ENCODE measurements at regions not wholly inside any gene's neighbourhood (a gene's known extent, or its start where the extent isn't known, plus 50 kb on each side); places are given as distances from the start of the nearest gene placed in this dataset.

DNA sequence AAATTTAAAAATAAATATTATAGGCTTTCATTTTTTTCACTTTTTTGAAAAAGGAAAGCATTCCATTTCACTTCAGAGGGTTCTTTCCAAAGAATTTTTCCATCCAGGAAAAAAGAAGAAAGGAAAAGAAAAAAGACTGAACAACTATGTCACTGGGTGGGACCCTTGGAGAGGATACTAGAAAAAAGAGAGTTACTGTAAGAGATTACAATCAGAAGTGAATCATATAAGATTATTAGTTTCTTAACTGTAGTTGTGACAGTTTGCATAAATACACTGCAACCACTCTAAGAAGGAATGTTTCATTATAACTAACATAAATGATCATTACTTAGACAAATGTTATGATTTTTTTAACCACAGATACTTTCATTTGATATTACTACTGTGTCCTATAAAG, 87.8 kb downstream of the KLF12 start:
- H3F3A ChIP-seq (ENCODE audit: insufficient read depth, low read length, poor library complexity, severe bottlenecking): no peaks in the 10 kb centered on the region
- H4K20me1 ChIP-seq (ENCODE audit: insufficient read depth): no peaks in the 10 kb centered on the region
- H3K27me3 ChIP-seq (ENCODE audit: insufficient read depth, low read depth, low read length): no peaks in the 10 kb centered on the region
- no peaks in the 10 kb centered on the region for H3K36me3 ChIP-seq (ENCODE audit: insufficient read depth, low read length)
- no peak overlapping the region for H3K4me3 ChIP-seq (ENCODE audit: low read length)
- H2AFZ ChIP-seq (ENCODE audit: low read depth, low read length): no peak overlapping the region
- H3K9me2 ChIP-seq (ENCODE audit: insufficient read depth, low read length): no peaks in the 10 kb centered on the region
- H3K79me2 ChIP-seq (replicated peaks; ENCODE audit: insufficient read depth, low read length): peaks cover 57% of the 10 kb centered on the region
- no peak overlapping the region for H3K27ac ChIP-seq (ENCODE audit: low read length)
- H3K4me2 ChIP-seq (ENCODE audit: low read length): no peak overlapping the region
- no peak overlapping the region for H3K9ac ChIP-seq (ENCODE audit: low read length)
- H3K9me3 ChIP-seq (ENCODE audit: low read length): no peaks in the 10 kb centered on the region
- TF ChIP-seq TAF1 (IDR thresholded peaks at IDR 0.05; ENCODE audit: low read depth) (no peak), EZH2 (IDR thresholded peaks at IDR 0.05; ENCODE audit: borderline replicate concordance, insufficient read depth, low read length, poor library complexity, severe bottlenecking) (no peak), POLR2AphosphoS5 (IDR thresholded peaks at IDR 0.05) (no peak), RAD21 (conservative IDR thresholded peaks at IDR 0.05) (no peak), EP300 (conservative IDR thresholded peaks at IDR 0.05; ENCODE audit: poor library complexity, severe bottlenecking) (no peak), MXI1 (conservative IDR thresholded peaks at IDR 0.05; ENCODE audit: poor library complexity, severe bottlenecking) (no peak), SMC3 (conservative IDR thresholded peaks at IDR 0.05; ENCODE audit: poor library complexity) (no peak)
- TF ChIP-seq, protein P1, sequence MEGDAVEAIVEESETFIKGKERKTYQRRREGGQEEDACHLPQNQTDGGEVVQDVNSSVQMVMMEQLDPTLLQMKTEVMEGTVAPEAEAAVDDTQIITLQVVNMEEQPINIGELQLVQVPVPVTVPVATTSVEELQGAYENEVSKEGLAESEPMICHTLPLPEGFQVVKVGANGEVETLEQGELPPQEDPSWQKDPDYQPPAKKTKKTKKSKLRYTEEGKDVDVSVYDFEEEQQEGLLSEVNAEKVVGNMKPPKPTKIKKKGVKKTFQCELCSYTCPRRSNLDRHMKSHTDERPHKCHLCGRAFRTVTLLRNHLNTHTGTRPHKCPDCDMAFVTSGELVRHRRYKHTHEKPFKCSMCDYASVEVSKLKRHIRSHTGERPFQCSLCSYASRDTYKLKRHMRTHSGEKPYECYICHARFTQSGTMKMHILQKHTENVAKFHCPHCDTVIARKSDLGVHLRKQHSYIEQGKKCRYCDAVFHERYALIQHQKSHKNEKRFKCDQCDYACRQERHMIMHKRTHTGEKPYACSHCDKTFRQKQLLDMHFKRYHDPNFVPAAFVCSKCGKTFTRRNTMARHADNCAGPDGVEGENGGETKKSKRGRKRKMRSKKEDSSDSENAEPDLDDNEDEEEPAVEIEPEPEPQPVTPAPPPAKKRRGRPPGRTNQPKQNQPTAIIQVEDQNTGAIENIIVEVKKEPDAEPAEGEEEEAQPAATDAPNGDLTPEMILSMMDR (IDR thresholded peaks at IDR 0.05; ENCODE audit: poor library complexity, severe bottlenecking): no peak
- TF ChIP-seq, protein P2, sequence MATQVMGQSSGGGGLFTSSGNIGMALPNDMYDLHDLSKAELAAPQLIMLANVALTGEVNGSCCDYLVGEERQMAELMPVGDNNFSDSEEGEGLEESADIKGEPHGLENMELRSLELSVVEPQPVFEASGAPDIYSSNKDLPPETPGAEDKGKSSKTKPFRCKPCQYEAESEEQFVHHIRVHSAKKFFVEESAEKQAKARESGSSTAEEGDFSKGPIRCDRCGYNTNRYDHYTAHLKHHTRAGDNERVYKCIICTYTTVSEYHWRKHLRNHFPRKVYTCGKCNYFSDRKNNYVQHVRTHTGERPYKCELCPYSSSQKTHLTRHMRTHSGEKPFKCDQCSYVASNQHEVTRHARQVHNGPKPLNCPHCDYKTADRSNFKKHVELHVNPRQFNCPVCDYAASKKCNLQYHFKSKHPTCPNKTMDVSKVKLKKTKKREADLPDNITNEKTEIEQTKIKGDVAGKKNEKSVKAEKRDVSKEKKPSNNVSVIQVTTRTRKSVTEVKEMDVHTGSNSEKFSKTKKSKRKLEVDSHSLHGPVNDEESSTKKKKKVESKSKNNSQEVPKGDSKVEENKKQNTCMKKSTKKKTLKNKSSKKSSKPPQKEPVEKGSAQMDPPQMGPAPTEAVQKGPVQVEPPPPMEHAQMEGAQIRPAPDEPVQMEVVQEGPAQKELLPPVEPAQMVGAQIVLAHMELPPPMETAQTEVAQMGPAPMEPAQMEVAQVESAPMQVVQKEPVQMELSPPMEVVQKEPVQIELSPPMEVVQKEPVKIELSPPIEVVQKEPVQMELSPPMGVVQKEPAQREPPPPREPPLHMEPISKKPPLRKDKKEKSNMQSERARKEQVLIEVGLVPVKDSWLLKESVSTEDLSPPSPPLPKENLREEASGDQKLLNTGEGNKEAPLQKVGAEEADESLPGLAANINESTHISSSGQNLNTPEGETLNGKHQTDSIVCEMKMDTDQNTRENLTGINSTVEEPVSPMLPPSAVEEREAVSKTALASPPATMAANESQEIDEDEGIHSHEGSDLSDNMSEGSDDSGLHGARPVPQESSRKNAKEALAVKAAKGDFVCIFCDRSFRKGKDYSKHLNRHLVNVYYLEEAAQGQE (IDR thresholded peaks at IDR 0.05; ENCODE audit: borderline replicate concordance): no peak

DNA sequence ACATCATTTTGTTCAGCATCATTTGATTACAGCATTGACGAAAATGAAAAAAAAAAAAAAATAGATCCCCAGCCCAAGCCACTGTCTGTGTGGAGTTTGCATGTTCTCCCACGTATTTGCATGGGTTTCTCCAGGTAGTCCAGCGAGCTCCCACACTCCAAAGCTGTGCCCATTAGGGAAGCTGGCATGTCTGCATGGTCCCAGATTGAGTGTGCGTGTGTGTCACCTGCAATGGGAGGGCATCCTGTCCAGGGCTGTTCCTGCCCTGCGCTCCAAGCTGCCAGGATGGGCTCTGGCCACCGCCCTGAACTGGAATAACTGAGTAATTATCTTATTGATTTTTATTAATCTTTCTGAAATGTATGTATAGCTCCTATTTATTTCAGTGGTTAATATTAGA, 88.6 kb downstream of the KLF12 start:
- Histone ChIP-seq H3K36me3 (ENCODE audit: insufficient read depth, low read length) (no peaks in the 10 kb centered on the region), H3K4me2 (ENCODE audit: low read length) (no peak overlapping the region), H3K4me3 (ENCODE audit: low read length) (no peak overlapping the region), H3K9me2 (ENCODE audit: insufficient read depth, low read length) (no peaks in the 10 kb centered on the region), H3K27ac (ENCODE audit: low read length) (no peak overlapping the region), H4K20me1 (ENCODE audit: insufficient read depth) (no peaks in the 10 kb centered on the region), H3K79me2 (replicated peaks; ENCODE audit: insufficient read depth, low read length) (peaks cover 58% of the 10 kb centered on the region), H3K9ac (ENCODE audit: low read length) (no peak overlapping the region), H2AFZ (ENCODE audit: low read depth, low read length) (no peak overlapping the region), H3K27me3 (ENCODE audit: insufficient read depth, low read depth, low read length) (no peaks in the 10 kb centered on the region), H3K9me3 (ENCODE audit: low read length) (no peaks in the 10 kb centered on the region), H3F3A (ENCODE audit: insufficient read depth, low read length, poor library complexity, severe bottlenecking) (peaks cover 3% of the 10 kb centered on the region)
- TF ChIP-seq EP300 (conservative IDR thresholded peaks at IDR 0.05; ENCODE audit: poor library complexity, severe bottlenecking) (no peak), EZH2 (IDR thresholded peaks at IDR 0.05; ENCODE audit: borderline replicate concordance, insufficient read depth, low read length, poor library complexity, severe bottlenecking) (no peak), POLR2AphosphoS5 (IDR thresholded peaks at IDR 0.05) (no peak), MXI1 (conservative IDR thresholded peaks at IDR 0.05; ENCODE audit: poor library complexity, severe bottlenecking) (no peak), TAF1 (IDR thresholded peaks at IDR 0.05; ENCODE audit: low read depth) (no peak), SMC3 (conservative IDR thresholded peaks at IDR 0.05; ENCODE audit: poor library complexity) (no peak), RAD21 (conservative IDR thresholded peaks at IDR 0.05) (no peak)
- TF ChIP-seq, protein P2 (IDR thresholded peaks at IDR 0.05; ENCODE audit: borderline replicate concordance): no peak
- TF ChIP-seq, protein P1 (IDR thresholded peaks at IDR 0.05; ENCODE audit: poor library complexity, severe bottlenecking): no peak

All from neural cell (in vitro differentiated cells).